PC-9 (cell line): ENCODE measurements at regions not wholly inside any gene's neighbourhood (a gene's known extent, or its start where the extent isn't known, plus 50 kb on each side); places are given as distances from the start of the nearest gene placed in this dataset.

ENCODE experiments used
- BruUV-seq: library from RNA; stranded (reverse); fragments of 400-500 nt; replicated peaks from 2 replicates; lab custom pipeline; 2021; lab: Mats Ljungman, UMichigan
- CTCF ChIA-PET: fragments of 300-600 bp; sonication (Branson Sonifier 250); formaldehyde crosslinking; loops from one replicate; lab custom pipeline; 2022; ENCODE audit warnings: antibody characterized with exemption; lab: Charles Lee
- POLR2A ChIA-PET: fragments of 300-600 bp; sonication (Branson Sonifier 250); formaldehyde crosslinking; loops from one replicate; lab custom pipeline; 2022; ENCODE audit warnings: antibody characterized with exemption; ENCODE audit not compliant: unreplicated experiment; lab: Charles Lee
- DNase-seq, 2 experiments: peaks; one replicate each; pipeline versions ENCODE4 v3.0.0 to v3.0.0-alpha.2; 2015 to 2022; ENCODE audit warnings: mixed read lengths in 1 of 2
- H2AFZ ChIP-seq: fragments of 200-600 bp; sonication (generic); 2 replicates; pipeline ENCODE4 v1.8.1; 2017; ENCODE audit warnings: antibody characterized with exemption
- H3F3A ChIP-seq: fragments of 200-600 bp; sonication (generic); 2 replicates; pipeline ENCODE4 v1.8.1; 2017; ENCODE audit warnings: antibody characterized with exemption, mild to moderate bottlenecking, low read depth; ENCODE audit not compliant: insufficient read depth
- H3K27ac ChIP-seq: fragments of 200-600 bp; sonication (generic); 2 replicates; pipeline ENCODE4 v1.6.1; 2016; ENCODE audit warnings: mixed run types
- H3K27me3 ChIP-seq: fragments of 200-600 bp; sonication (generic); 2 replicates; pipeline ENCODE4 v1.6.1; 2016; ENCODE audit warnings: low read depth, mixed run types; ENCODE audit not compliant: insufficient read depth
- H3K36me3 ChIP-seq: fragments of 200-600 bp; sonication (generic); 2 replicates; pipeline ENCODE4 v1.6.1; 2016; ENCODE audit warnings: low read depth, mixed run types
- H3K4me1 ChIP-seq: fragments of 200-600 bp; sonication (generic); replicated peaks from 2 replicates; pipeline ENCODE4 v1.6.1; 2016; ENCODE audit warnings: mixed run types; ENCODE audit not compliant: insufficient read depth
- H3K4me2 ChIP-seq: fragments of 200-600 bp; sonication (generic); 2 replicates; pipeline ENCODE4 v1.6.1; 2017; ENCODE audit warnings: mixed run types
- H3K4me3 ChIP-seq: fragments of 200-600 bp; sonication (generic); 2 replicates; pipeline ENCODE4 v1.6.1; 2016; ENCODE audit warnings: mixed run types
- H3K79me2 ChIP-seq: fragments of 200-600 bp; sonication (generic); 2 replicates; pipeline ENCODE4 v1.6.1; 2017; ENCODE audit warnings: low read depth, mixed run types
- H3K9me2 ChIP-seq: fragments of 200-600 bp; sonication (generic); 2 replicates; pipeline ENCODE4 v1.8.1; 2017; ENCODE audit warnings: mild to moderate bottlenecking; ENCODE audit not compliant: insufficient read depth
- H3K9me3 ChIP-seq: fragments of 200-600 bp; sonication (generic); 2 replicates; pipeline ENCODE4 v1.8.1; 2016; ENCODE audit warnings: low read depth; ENCODE audit not compliant: insufficient read depth
- H4K20me1 ChIP-seq: fragments of 200-600 bp; sonication (generic); 2 replicates; pipeline ENCODE4 v1.8.1; 2017; ENCODE audit not compliant: insufficient read depth
- CTCF ChIP-seq: fragments of 200-600 bp; sonication (generic); conservative IDR thresholded peaks from 2 replicates; pipeline ENCODE4 v1.6.1; 2017; ENCODE audit warnings: mixed run types, antibody characterized with exemption, mild to moderate bottlenecking, moderate library complexity
- EZH2 ChIP-seq: fragments of 200-600 bp; sonication (generic); IDR thresholded peaks from 2 replicates; pipeline ENCODE4 v1.8.0; 2017; ENCODE audit warnings: antibody characterized with exemption, low read depth
- intact Hi-C: fragments of 100-400 bp; cut with micrococcal nuclease; formaldehyde crosslinking; loops from one replicate; pipeline ENCODE4 v1.10.0; 2022; ENCODE audit not compliant: unreplicated experiment

- H3K4me3 ChIP-seq: no peak overlapping the region
- CTCF ChIA-PET: no interaction called here
- no peak overlapping the region for H2AFZ ChIP-seq
- no peaks in the 10 kb centered on the region for H3K9me2 ChIP-seq
- TF ChIP-seq EZH2: no peak
- TF ChIP-seq CTCF: no peak
- no peak overlapping the region for H3K4me2 ChIP-seq
- H3F3A ChIP-seq: peaks cover 16% of the 10 kb centered on the region
- H3K4me1 ChIP-seq: peaks cover 22% of the 10 kb centered on the region
- peaks cover 22% of the 10 kb centered on the region for H3K9me3 ChIP-seq
- no peaks in the 10 kb centered on the region for H4K20me1 ChIP-seq
- DNase-seq: peak in 1 of 2 experiments; percentile 36
- POLR2A ChIA-PET: no interaction called here
- H3K27ac ChIP-seq: no peak overlapping the region
- no peaks in the 10 kb centered on the region; the same call in 1 of the 2 replicates for H3K36me3 ChIP-seq
- intact Hi-C loops: no loop called here
- no peaks in the 10 kb centered on the region for H3K79me2 ChIP-seq
- BruUV-seq: no TSS peak
- no peaks in the 10 kb centered on the region for H3K27me3 ChIP-seq
Observed at GRCh38 chr7:41183741-41184140, 519.1 kb downstream of the INHBA start.

- Histone ChIP-seq H3K27ac (no peak overlapping the region), H3K27me3 (no peaks in the 10 kb centered on the region), H3K4me3 (no peak overlapping the region), H3K9me3 (peaks cover 22% of the 10 kb centered on the region), H2AFZ (no peak overlapping the region), H3K4me2 (no peak overlapping the region), H3K4me1 (peaks cover 13% of the 10 kb centered on the region), H3F3A (peaks cover 7% of the 10 kb centered on the region), H3K36me3 (no peaks in the 10 kb centered on the region; the same call in 1 of the 2 replicates), H4K20me1 (no peaks in the 10 kb centered on the region), H3K9me2 (no peaks in the 10 kb centered on the region), H3K79me2 (no peaks in the 10 kb centered on the region)
- intact Hi-C loops: no loop called here
- CTCF ChIA-PET: no interaction called here
- peak in 1 of 2 experiments; percentile 34 for DNase-seq
- TF ChIP-seq EZH2 (no peak), CTCF (no peak)
- no TSS peak for BruUV-seq
- POLR2A ChIA-PET: interaction anchor here (0.6 kb wide), 1 partner anchor 42 kb away, joined by 3 read pairs; no protein-coding TSS in a partner anchor
Observed at GRCh38 chr7:41182782-41183181, 520.1 kb downstream of the INHBA start.

GRCh38 chr7:41175435-41175834, 527.5 kb downstream of the INHBA start:
- Histone ChIP-seq H3K27me3 (no peaks in the 10 kb centered on the region), H2AFZ (no peak overlapping the region), H3K9me2 (no peaks in the 10 kb centered on the region), H3K4me1 (no peaks in the 10 kb centered on the region), H3K79me2 (no peaks in the 10 kb centered on the region), H3K9me3 (no peaks in the 10 kb centered on the region), H3K36me3 (no peaks in the 10 kb centered on the region), H3F3A (no peaks in the 10 kb centered on the region), H3K4me2 (no peak overlapping the region), H3K27ac (no peak overlapping the region), H3K4me3 (no peak overlapping the region), H4K20me1 (no peaks in the 10 kb centered on the region)
- ChIA-PET CTCF (interaction anchor here (0.6 kb wide), 1 partner anchor 54 kb away, joined by 3 read pairs; no protein-coding TSS in a partner anchor), POLR2A (no interaction called here)
- BruUV-seq: no TSS peak
- DNase-seq: peak in 1 of 2 experiments; percentile 10
- intact Hi-C loops: no loop called here
- TF ChIP-seq EZH2 (no peak), CTCF (no peak)
